ENCODE measurements at regions not wholly inside any gene's neighbourhood (a gene's known extent, or its start where the extent isn't known, plus 50 kb on each side); places are given as distances from the start of the nearest gene placed in this dataset.
"Not testable (repeated sequence)": the region's sequence is repeated elsewhere in the genome, so short reads cannot be mapped to it uniquely, and the experiment has no call there.

DNA sequence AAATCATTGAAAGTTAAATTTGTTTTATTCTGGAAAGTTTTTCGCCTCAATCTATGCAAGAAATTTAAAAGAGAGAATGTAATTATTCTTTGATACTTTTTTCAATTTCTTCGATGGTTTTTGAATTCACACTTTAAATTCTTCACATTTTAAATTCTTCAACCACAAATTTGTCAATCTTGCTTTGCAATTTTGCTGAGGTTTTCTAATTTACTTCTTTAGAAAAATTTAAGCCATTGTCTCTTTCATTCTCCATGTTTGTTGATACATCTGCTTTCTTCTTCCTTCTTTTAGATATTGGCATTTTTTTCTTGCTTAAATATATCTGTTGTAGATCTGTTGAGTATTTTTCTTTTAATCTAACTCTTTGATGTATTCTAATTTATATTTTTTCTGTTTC is 301.9 kb upstream of the DSEL start:
- DNase-seq: no peak

GRCh38 chr18:67815280-67815679 is 298.8 kb upstream of the DSEL start:
- no peak for DNase-seq

- no peak for DNase-seq
These were observed 297.0 kb upstream of the DSEL start for GRCh38 chr18:67813380-67814028.

GRCh38 chr18:67805261-67805660 is 288.7 kb upstream of the DSEL start:
- no peak for DNase-seq

DNA sequence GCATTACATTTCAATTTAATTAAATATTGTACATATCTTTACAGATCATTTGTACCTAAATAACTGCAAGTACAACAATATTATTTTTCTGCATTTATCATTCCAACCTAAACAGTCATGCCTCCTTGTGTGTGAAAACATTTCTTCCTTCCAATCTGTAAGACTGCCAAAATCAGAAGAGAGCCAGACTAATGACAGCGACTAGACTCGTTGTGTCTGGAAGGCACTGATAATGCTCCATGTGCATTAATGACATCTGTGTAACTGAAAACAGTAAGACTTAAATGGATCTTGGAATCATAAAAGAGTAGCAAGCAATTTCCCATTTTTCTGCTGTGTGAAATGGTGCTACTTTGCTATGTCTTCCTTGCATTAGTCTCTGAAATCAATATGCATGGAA is 278.0 kb upstream of the DSEL start:
- DNase-seq: no peak

DNA sequence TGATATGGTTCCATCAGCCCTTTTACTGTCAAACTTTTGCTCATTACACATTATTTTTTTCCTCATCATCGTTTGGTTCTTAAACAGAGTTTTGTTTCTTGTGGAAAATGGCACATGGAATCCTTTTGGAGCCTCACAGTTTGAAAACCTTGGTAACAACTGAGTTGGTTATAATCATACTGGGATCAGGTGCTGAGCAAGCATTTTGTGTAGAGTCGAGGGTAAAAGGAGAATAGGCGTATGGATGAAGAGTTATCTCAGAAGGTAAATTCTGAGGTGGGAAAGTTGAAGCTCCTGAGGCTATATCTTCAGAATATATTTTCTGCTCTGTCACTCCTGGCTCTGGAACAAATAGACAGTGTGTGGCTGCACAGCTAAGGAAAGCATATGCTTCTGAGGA is 274.0 kb upstream of the DSEL start:
- no peak for DNase-seq

DNA sequence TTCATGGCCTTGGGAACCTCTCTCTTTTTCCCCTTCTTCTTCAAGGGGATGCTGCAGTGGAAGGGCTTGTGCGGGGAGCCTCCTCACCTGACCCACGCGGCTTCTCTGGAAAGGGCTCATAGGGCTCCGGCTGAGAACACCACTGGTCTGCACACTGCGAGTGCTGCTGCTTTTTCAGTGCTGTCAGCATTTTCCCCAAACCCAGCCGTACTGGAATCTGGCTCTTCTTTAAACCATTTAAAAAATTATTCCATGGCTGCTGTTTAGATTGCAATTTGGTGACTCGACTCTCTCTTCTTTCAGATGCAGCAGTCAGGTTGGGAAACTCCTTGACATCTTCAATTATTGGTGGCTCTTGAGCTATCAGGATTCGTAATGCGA is 272.6 kb upstream of the DSEL start:
- no peak for DNase-seq

GRCh38 chr18:67788310-67789164 is 272.0 kb upstream of the DSEL start:
- no peak for DNase-seq

- no peak for DNase-seq
These were observed 266.9 kb upstream of the DSEL start for GRCh38 chr18:67783196-67783946.

GRCh38 chr18:67778016-67778415 is 261.5 kb upstream of the DSEL start:
- no peak for DNase-seq

DNA sequence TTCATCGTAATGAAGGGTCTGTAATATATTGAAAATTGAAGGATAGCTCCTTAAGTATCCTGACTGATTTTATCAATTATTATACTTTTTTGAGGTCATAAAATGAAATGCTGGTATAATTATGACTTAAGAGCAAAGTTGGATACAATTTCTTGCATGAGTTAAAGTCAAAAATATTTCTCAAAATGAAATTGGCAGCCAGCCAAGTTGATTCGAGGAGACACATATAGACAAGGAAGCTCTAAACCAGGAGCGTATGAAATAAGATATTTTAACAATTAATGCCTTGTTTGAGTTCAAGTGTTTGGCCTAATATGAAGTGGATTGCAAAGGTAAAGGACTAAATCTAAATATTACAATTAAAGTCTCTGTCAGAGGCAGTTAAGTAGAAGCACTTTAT is 260.4 kb upstream of the DSEL start:
- DNase-seq: no peak

DNA sequence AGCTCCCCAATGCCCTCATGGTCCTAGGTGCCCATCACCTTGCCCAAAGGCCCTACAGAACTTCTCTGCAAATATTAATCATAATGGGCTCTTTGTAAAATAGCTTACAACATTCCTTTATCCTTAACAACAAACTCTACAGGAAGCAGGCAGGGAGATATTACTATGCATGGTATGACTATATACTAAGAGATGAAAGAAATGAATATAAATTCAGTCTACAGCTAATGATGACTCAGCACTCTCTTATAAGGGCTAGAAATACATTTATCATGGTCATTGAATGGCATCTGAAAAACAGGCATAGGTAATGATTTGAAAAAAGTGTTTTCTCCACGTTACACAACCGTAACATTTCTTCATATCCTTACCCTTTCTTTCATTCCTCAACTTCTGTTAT is 254.8 kb upstream of the DSEL start:
- DNase-seq: no peak

DNA sequence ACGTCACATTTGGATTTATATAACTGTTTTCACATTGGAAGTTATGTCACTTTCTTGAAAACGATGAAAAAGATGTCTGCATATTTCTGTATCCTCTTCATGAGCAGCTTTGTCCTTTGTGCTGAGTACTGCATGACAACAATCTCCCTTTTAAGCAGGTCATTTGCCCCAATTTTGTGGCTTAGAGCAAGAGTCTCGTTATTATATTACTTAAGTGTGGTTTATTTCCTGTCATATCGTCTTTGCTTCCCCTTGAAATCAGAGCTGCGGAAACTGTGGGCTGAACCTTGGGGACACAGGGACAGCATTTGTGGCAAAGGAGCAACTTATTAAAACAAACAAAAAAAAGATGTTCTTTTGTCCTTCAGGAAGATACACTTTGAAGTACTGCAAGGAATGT is 254.0 kb upstream of the DSEL start:
- DNase-seq: no peak

DNA sequence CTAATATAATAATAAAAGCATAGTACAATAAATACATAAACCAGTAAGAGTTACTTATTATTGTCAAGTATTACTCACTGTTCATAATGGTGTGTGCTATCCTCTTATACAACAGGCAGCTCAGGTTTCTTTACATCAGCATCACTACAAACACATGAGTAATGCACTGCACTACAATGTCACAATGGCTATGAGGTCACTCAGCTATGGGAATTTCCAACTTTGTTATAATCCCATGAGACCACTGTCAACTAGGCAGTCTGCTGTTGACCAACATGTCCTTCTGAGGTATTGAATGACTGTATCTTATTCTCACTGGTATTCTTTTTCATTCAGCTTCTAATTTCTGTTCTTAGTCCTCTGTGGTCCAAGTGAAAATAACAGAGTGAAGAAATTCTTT is 250.4 kb upstream of the DSEL start:
- no peak for DNase-seq

DNA sequence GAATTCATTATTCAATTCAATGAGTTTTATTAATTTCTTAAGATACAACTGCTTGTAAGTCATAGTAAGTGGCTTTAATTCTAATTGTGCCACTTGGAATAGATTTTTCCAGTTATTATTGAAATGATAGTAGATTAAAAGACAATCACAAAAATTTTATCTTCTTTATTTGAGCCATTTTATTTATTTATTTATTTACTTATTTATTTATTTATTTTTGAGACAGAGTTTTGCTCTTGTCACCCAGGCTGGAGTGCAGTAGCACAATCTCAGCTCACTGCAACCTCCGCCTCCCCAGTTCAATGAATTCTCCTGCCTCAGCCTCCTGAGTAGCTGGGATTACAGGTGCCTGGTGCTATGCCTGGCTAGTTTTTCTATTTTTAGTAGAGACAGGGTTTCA is 235.7 kb upstream of the DSEL start:
- not testable (repeated sequence) for DNase-seq

DNA sequence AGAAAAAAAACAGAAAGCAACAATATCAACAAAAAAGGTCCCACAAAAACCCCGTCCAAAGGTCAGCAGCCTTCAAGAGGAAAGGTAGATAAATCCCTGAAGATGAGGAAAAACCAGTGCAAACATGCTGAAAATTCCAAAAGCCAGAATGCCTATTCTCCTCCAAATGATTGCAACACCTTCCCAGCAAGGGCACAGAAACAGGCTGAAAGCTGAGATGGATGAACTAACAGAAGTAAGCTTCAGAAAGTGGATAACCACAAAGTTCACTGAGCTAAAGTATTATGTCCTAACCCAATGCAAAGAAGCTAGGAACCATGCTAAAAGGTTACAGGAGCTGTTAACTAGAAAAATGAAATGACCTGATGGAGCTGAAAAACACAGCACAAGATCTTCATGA is 226.4 kb upstream of the DSEL start:
- DNase-seq: no peak

GRCh38 chr18:67742525-67742924 is 226.0 kb upstream of the DSEL start:
- DNase-seq: no peak

GRCh38 chr18:67735506-67735905 is 219.0 kb upstream of the DSEL start:
- no peak for DNase-seq

- DNase-seq: no peak
These were observed 216.6 kb upstream of the DSEL start for GRCh38 chr18:67733088-67733487.

DNA sequence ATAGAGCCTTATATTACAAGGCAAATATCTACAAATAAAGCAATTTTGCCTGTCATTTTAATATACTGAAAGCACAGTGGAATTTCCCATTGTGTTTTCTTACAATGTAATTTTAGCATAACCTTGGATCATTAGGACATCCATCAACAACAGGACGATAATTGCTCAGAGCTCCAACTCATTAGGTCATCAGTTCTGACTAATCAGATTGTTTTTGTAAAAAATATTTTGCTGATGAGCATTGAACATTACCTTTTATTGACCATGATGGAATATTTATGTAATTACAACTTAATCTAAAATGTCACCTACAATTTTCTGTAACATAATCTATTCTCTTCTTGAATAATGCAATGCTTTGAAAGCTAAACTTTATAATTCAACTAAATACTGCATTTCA is 215.3 kb upstream of the DSEL start:
- no peak for DNase-seq

GRCh38 chr18:67730886-67731285 is 214.4 kb upstream of the DSEL start:
- no peak for DNase-seq

- DNase-seq: no peak
These were observed 211.8 kb upstream of the DSEL start for GRCh38 chr18:67728364-67728763.

GRCh38 chr18:67726882-67727281 is 210.4 kb upstream of the DSEL start:
- no peak for DNase-seq

- no peak for DNase-seq
These were observed 201.3 kb upstream of the DSEL start for GRCh38 chr18:67717800-67718199.

All from GOT3 (cell line).